Stimulated activated CD4-positive, alpha-beta T cell treated with anti-CD3 and anti-CD28 coated beads, Interleukin-2, amount 100 ng/mL, for 48 hours (primary cell): ENCODE measurements at regions not wholly inside any gene's neighbourhood (a gene's known extent, or its start where the extent isn't known, plus 50 kb on each side); places are given as distances from the start of the nearest gene placed in this dataset.
"Not testable (repeated sequence)": the region's sequence is repeated elsewhere in the genome, so short reads cannot be mapped to it uniquely, and the experiment has no call there.

Experiments used
- DNase-seq, 2 donors: peaks; one replicate each; pipeline ENCODE4 v3.0.0-alpha.2; 2020

- DNase-seq, result no peak
Observed at GRCh38 chr2:211144974-211145665, 588.7 kb downstream of the CPS1 start.

GRCh38 chr2:211149731-211150130 lies 593.3 kb downstream of the CPS1 start:
- DNase-seq, result no peak

GRCh38 chr2:211157211-211157610 lies 600.8 kb downstream of the CPS1 start:
- DNase-seq, result no peak

- peak; percentile 64 to 66 for DNase-seq
Observed at GRCh38 chr2:211157856-211158463, 601.6 kb downstream of the CPS1 start.

GRCh38 chr2:211159972-211160371 lies 603.6 kb downstream of the CPS1 start:
- no peak for DNase-seq

GRCh38 chr2:211161236-211161635 lies 604.8 kb downstream of the CPS1 start:
- DNase-seq, result no peak

- DNase-seq, result no peak
Observed at GRCh38 chr2:211162911-211163310, 606.5 kb downstream of the CPS1 start.

- DNase-seq, result no peak
Observed at GRCh38 chr2:211170843-211171242, 614.4 kb downstream of the CPS1 start.

- no peak for DNase-seq
Observed at GRCh38 chr2:211174021-211174420, 617.6 kb downstream of the CPS1 start.

- DNase-seq, result no peak
Observed at GRCh38 chr2:211174631-211175030, 618.2 kb downstream of the CPS1 start.

- DNase-seq, result no peak
Observed at GRCh38 chr2:211175956-211176355, 619.6 kb downstream of the CPS1 start.

- no peak for DNase-seq
Observed at GRCh38 chr2:211176514-211177141, 620.2 kb downstream of the CPS1 start.

- no peak for DNase-seq
Observed at GRCh38 chr2:211181626-211182025, 625.2 kb downstream of the CPS1 start.

- DNase-seq, result no peak
Observed at GRCh38 chr2:211187602-211188001, 631.2 kb downstream of the CPS1 start.

- no peak for DNase-seq
Observed at GRCh38 chr2:211203986-211204385, 647.6 kb downstream of the CPS1 start.

- no peak for DNase-seq
Observed at GRCh38 chr2:211204456-211204855, 648.1 kb downstream of the CPS1 start.

- no peak for DNase-seq
Observed at GRCh38 chr2:211204902-211205301, 648.5 kb downstream of the CPS1 start.

- DNase-seq, result no peak
Observed at GRCh38 chr2:211205358-211205757, 649.0 kb downstream of the CPS1 start.

GRCh38 chr2:211205836-211206235 lies 649.4 kb downstream of the CPS1 start:
- DNase-seq, result no peak

GRCh38 chr2:211216221-211216620 lies 659.8 kb downstream of the CPS1 start:
- DNase-seq, result no peak

- not testable (repeated sequence) for DNase-seq
Observed at GRCh38 chr2:211219548-211219947, 663.1 kb downstream of the CPS1 start.

GRCh38 chr2:211225784-211226183 lies 669.4 kb downstream of the CPS1 start:
- DNase-seq, result no peak

- DNase-seq, result no peak
Observed at GRCh38 chr2:211228559-211228958, 672.2 kb downstream of the CPS1 start.

- no peak for DNase-seq
Observed at GRCh38 chr2:211237586-211238275, 681.3 kb downstream of the CPS1 start.
